Stimulated activated CD4-positive, alpha-beta T cell treated with anti-CD3 and anti-CD28 coated beads, TNF-alpha, amount 100 ng/mL, for 1 hour (primary cell): ENCODE measurements at regions not wholly inside any gene's neighbourhood (a gene's known extent, or its start where the extent isn't known, plus 50 kb on each side); places are given as distances from the start of the nearest gene placed in this dataset.

Experiments used
- DNase-seq, 3 donors: peaks; one replicate each; pipeline ENCODE4 v3.0.0-alpha.2; 2020; ENCODE audit warnings: low read depth in 3 of 3, low spot score in 1 of 3

DNA sequence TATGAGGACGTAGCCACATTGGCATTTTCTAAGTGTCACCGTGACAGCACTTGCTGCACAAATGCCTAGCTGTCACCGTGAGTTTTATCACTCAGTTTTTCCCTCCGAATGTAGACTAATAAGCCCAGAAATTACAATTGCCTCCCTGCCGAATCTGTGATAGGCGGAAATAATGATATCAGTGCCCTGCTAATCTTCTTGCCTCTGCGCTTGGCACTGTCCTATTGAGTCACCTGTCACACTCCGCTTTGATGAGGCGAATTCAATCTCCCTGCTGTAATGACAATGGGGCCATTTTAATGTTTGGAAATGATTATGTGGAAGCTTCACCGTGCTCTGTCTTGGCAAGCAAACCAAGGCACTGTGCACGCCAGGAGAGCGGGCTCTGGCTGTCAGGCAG, 112.8 kb downstream of the LINC00237 start:
- DNase-seq, result no peak

DNA sequence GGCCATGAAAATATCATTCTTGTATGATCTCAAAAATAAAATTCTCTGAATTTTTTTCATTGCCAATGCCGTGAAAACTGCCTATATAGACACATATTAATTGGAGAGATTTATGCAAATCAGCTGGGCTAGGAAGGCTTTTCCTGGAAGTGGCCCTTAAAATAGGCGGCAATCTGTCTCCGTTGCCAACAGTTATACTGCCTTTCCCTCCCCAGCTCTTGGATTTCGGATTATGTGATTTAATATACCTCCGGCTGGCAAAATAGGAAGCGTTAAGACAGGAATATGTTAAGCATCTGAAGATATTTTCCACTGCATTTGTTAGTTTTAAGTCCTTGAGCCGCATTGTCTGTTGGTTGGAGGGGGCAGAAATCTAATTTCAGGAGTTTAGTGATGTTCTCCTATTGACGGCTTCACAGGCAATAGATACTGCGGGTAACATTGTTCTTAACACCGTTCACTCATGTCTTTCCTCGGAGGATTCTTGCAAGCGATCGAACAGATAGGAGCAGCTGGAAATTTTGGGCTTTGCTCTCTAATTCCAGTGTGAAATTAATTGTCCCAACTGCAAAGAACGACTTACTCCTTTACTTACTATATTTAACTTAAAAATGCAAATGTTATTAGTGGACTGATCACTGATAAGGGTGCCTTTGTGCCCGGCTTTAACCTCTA, 113.3 kb downstream of the LINC00237 start:
- no peak for DNase-seq

GRCh38 chr20:20992277-20992676, 113.9 kb downstream of the LINC00237 start:
- no peak for DNase-seq

- no peak for DNase-seq
These were observed 117.1 kb downstream of the LINC00237 start for GRCh38 chr20:20989081-20989480.

DNA sequence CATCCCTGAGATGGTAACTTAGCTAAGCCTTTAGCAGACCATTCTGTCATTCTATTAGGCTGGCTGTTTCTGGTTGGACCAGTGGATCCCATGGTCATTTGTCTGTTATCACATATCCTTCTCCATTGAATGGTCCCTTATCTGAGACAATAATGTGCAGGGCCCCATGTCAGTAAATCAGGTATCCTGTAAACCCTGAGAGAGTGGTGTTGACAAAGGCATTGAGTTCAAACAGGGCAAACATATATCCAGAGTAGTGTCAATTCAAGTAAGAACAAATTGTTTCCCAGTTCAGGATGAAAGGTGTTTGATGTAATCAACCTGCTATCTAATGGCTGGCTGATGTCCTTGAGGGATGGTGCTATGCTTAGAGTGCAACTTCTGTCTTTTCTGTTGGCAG, 126.2 kb downstream of the LINC00237 start:
- DNase-seq, result no peak

DNA sequence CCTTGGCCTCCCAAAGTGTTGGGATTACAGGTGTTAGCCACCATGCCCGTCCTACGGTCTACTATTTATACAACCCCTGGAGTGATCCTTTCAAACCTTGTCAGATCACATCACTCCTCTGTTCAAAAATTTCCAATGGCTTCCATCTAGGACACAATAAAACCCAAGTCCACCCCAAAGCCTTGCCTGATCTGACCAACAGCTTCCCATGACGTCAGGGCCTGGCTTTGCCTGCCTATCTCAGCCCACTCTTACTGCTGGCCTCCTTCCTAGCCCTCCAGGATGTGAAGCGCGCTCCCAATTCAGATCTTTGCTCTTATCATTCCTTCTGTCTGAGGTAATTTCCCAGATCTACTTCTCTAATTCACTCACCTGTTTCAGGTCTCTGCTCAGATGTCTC, 128.4 kb downstream of the LINC00237 start:
- DNase-seq, result no peak

- DNase-seq, result no peak
These were observed 133.7 kb downstream of the LINC00237 start for GRCh38 chr20:20972490-20972889.

DNA sequence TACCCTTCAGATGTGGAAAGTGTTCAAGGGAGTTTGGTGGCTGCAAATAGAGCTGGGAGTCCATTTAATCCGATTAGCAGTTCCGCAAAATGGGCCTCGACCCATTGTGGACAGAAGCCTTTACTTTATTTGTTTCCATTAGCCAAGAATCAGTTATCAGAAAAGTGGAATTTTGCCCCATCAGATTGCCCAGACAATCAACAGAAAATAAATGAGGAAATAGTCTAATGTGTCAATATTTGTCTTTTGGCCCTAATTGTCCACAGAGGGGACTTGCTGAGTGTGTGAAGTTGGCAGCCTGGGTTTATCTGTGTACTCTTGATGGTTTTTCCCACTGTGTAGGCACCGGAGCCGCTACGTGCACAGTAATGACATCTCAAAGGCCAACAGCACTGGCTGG, 134.3 kb downstream of the LINC00237 start:
- DNase-seq, result no peak

DNA sequence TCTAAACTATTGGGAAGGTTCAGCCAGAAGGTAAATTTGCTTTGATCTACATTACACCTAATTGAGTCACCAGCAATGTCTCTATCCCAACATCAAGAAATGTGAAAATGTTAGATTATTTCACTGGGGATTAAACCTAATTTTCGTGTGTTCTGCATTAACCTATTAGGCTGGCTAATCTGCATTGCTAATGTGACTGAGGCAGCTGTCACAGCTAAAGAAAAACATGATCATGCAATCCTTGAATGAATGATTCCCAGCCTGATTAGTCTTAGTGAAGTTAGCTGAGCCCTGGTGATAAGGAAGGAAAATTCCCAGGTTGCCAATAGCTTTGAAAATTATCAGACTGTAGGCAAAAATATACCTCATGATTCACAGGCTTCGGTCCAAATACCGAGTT, 135.3 kb downstream of the LINC00237 start:
- DNase-seq, result no peak

GRCh38 chr20:20969701-20970280, 136.4 kb downstream of the LINC00237 start:
- DNase-seq, result no peak

GRCh38 chr20:20967564-20968184, 138.5 kb downstream of the LINC00237 start:
- DNase-seq, result no peak

GRCh38 chr20:20966171-20966570, 140.0 kb downstream of the LINC00237 start:
- DNase-seq, result no peak

DNA sequence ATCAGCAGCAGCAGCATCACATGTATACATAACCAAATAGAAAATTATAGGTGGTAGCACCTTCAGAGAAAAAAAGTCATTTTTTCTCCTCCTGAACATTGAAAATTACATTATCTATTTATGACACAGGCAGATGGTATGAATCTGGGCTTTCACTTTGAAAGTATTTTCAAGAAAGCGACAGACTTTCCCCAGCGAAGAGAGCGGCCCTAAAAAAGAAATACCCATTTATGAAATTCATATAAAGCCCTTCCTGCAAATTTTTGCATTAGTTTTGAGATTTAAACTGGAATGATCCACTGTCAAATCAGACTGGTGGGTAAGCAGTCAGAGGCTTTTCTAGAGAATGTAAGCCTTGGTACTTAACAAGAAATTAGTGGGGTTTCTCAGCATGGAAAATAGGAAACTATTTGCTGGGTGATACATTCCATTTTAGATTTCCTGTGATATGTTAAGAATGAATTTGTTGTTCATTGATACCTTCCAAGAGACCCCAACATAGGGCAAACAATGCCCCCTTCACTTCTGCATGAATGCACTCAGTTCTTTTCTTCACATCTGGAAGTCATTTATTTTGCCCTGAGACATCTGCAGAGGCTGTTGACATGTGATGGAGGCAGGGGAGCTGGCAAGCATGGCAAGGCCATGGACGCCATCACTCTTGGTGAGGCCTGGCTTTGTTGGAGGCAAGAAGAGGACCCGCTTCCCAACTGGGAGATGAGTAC, 147.0 kb downstream of the LINC00237 start:
- no peak for DNase-seq

DNA sequence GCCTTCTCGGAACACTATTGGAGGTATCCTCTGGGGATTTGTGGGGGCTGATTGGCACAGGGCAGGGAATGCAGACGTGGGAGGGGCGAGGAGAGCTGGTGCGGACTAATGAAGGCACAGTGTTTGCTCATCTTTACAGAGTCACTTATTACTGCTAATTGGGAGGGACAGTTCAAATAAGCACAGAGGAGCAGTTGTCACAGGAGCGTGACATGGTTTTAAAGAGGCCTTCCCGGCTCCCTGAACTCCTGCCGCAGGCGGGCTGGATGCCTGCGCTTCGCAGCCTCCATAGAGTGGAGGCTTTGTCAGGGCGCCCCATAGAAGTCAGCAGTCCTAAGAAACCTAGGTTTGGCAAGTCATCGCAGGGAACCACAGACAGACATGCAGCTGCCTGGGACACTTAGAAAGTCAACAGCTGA, 149.6 kb downstream of the LINC00237 start:
- DNase-seq, result no peak

GRCh38 chr20:20955892-20956291, 150.3 kb downstream of the LINC00237 start:
- DNase-seq, result no peak

- DNase-seq, result no peak
These were observed 152.2 kb downstream of the LINC00237 start for GRCh38 chr20:20953738-20954618.

- DNase-seq, result no peak
These were observed 155.5 kb downstream of the LINC00237 start for GRCh38 chr20:20950620-20951019.

DNA sequence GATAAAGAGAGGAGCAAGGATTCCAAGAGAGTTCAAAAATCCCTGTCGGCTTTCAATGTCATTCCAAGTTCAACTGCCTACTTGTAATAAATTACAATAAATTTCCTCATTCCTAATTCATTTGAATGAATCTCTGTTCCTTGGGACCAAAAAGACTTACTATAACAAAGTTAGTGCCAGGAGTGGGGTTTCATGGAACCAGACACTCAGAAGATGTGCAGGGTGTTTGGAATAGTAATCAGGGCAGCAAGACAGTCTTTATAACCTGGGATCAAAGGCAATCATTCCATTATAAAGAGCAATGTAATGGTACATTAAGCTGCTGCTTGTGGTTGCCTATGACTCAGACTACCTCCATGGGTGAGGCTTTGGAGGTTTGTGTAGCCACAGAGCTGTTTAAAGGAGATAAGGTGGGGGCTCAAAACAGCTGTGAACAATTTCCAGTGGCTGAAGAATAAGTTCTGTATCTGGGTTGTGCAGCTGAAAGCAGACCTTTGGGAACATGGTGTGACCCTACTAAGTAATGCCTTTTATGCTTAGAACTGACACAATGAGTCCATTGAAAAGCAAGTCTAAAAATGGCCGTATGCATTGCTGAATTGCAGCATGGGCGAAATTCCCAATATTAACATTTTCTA, 159.9 kb downstream of the LINC00237 start:
- DNase-seq, result no peak

DNA sequence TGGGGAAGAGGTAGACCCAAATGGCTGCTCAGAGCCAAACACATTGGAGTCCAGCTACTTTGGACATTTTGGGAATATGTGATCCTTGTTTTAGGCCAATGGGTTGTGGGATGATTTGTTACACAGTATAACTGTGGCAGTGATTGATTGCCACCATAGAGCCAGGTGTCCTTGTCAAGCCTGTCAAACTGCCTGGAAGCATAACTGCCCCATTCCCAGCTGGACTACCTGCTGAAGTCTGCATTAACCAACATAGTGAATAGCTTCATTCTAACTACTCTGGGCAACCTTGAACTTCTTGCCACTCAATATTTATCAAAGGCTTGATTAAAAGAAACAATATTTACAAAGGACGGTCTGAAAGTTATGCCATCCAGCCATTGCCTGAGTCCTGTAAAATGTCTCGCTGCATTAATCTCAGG, 164.7 kb downstream of the LINC00237 start:
- DNase-seq, result no peak

- no peak for DNase-seq
These were observed 167.2 kb downstream of the LINC00237 start for GRCh38 chr20:20939006-20939405.

DNA sequence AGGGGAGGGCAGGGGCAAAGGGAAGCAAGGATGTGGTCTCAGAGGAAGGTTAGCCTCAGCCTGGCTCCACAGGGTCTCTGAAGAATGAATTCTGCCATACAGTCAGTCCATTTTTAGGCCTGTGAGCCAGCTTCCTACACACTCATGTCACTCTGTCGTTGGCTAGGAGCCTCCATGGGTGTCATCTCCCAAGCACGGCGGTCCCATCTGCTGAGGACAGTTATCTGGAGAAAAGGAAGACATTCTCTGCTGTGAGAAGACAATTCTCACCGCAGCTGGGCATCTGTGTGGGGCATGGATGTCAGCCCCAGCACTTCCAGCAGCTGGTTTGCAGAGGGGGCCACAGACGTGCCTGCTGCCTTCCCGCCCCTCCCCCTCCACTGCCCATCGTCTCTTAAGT, 167.6 kb downstream of the LINC00237 start:
- DNase-seq, result no peak
